HG03565 (cell line): ENCODE measurements at regions not wholly inside any gene's neighbourhood (a gene's known extent, or its start where the extent isn't known, plus 50 kb on each side); places are given as distances from the start of the nearest gene placed in this dataset.

Experiments
- ATAC-seq: cut with Tn5 transposase; IDR thresholded peaks from one replicate; pipeline ENCODE4 v1.9.1; 2021; ENCODE audit warnings: mild to moderate bottlenecking, moderate library complexity; ENCODE audit not compliant: unreplicated experiment

DNA sequence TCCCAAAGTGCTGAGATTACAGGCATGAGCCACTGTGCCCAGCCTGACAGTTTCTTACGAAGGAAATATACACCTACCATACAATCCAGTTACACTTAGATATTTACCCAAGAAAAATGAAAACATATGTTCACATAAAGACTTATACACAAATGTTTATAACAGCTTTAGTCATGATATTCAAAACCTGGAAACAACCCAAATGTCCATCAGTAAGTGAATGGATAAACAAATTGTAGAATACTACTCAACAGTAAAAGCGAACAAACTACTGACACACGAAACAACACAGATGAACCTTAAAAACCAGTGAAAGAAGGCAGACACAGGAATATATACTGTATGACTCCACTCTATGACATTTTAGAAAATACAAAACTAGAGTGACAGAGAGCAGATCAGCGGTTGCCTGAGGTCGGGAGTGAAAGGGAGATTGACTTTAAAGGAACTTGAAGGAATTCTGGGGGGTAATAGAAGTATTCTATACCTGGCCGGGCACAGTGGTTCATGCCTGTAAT, 83.6 kb downstream of the SPRING1 start:
- ATAC-seq: no peak

DNA sequence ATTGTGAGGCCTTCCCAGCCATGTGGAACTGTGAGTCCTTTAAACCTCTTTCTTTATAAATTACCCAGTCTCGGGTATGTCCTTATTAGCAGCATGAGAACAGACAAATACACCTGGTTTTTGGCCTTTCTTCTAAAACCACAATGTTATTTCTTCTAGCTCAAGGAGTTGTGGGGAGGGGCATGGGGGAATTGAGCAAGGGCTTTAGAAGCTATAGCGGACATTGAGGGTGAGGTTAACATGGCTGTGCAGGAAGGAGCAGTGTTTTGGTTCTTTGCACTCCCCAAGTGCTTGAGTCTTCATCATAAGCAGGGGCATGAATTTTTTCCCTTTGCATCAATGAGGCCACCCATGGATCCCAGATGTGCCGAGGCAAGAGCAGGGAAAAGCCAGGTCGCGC, 86.8 kb downstream of the SPRING1 start:
- no peak for ATAC-seq

DNA sequence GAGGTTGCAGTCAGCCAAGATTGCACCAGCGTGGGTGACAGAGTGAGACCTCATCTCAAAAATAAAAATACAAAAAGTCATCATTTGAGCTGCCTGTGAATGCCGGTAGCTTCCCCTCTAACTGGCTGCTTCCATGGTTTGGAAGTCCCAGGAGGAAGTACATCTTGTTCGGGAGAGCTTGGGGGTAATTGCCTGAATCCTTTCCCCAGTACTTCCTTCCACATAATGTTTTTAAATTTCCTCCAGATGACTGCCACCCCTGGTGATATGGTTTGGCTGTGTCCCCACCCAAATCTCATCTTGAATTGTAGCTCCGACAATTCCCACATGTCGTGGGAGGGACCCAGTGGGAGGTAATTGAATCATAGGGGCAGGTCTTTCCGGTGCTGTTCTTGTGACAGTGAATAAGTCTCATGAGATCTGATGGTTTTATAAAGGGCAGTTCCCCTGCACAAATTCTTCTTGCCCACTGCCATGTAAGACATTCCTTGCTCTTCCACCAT, 87.2 kb downstream of the SPRING1 start:
- no peak for ATAC-seq

DNA sequence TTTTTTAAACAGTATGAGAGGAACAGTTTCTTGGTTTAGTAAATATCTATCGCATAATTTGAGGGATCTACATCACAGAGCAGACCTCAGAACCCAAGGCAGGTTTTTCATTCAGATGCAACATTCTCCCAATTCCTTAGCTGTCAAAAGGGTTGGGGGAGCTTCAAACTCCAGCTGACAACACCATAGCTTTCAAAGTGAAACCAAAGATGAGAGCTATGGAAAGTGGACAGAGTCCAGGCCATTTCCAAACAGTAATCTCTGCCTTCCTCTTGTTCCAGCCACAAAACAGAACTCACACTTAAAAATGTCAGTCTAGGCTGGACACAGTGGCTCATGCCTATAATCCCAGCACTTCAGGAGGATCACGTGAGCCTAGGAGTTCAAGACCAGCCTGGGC, 87.8 kb downstream of the SPRING1 start:
- no peak for ATAC-seq

DNA sequence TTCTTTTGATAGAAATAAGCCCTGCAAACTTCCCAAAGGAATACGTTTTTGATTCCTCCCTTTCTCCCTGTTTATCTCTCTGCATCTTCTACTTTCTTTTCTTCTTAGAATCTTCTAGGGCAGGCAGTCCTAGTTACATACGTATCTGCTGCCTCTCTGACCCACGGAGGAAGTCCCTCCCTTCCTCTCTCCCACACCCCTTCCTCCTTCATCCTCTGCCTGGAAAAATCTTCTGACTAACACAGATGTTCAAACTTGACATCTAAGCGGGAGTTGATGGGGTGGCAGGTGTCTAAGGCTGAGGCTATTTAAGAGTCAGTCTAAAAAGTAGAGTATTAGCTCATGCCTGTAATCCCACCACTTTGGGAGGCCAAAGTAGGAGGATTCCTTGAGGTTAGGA, 88.6 kb downstream of the MAP1LC3B2 start:
- ATAC-seq: no peak

DNA sequence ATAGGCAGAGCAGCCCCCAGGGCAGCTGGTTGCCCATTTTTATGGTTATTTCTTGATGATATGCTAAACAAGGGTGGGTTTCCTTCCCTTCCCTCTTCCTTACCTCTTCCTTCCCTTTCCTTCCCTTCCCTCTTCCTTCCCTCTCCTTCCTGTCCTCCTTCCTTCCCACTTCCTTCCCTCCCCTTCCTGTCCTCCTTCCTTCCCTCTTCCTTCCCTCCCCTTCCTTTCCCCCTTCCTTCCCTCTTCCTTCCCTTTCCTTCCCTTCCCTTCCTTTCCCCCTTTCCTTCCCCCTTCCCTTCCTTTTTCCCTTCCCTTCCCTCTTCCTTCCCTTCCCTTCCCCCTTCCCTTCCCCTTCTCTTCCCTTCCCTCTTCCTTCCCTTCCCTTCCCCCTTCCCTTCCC, 87.7 kb downstream of the MAP1LC3B2 start:
- ATAC-seq: no peak

DNA sequence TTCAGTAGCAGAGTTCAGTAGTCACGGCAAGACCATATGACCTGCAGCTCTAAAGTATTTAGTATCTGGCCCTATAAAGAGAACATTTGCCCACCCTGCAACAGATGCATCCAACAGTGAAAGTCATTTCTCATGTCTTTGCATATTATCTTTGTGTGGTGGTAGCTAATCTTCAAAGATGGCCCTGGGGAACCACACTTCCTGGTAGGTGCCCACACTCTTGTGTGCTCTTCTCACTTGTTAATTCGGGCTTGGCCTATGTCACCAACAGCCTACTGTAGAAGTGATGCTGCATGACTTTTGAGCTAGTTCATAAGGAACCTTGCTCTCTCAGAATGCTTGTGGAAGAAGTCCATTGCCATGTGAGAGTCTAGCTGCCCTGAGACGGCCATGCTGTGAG, 85.6 kb downstream of the MAP1LC3B2 start:
- no peak for ATAC-seq

DNA sequence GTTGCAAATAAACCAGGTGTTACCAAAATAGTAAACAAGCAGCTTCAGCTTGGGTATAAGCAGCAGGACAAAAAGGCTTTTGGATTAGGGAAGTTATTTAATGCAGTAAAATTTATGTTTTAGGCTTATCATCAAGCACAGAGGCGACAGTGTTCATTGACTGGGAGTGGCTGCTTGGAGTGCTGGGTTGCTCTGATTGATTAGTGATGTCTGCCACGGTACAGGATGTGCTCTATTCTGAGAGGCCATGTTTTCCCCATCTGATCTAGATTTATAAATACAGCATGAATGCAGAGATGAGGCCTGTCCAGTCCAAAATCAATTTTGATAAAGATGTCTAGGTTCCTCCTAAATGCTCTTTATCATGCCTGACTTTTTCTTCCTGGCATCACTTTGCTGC, 83.5 kb downstream of the MAP1LC3B2 start:
- no peak for ATAC-seq

DNA sequence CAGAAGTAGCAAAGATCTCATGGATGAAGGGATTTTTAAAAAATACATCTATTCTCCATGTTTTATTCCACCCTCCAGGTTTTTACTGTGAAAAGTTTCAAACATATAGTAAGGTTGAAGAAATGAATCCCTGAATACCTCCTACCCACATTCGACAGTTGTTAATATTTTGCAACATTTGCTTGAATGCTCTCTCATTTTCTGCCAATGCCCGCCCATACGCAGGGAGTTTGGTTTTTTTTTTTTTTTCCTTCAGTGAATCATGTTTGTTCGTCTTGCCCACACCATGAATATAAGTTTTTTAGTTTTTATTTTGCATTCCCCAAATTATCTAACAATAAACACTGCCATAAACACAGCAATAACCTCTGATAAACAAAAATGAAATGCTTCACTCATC, 82.9 kb downstream of the MAP1LC3B2 start:
- no peak for ATAC-seq

DNA sequence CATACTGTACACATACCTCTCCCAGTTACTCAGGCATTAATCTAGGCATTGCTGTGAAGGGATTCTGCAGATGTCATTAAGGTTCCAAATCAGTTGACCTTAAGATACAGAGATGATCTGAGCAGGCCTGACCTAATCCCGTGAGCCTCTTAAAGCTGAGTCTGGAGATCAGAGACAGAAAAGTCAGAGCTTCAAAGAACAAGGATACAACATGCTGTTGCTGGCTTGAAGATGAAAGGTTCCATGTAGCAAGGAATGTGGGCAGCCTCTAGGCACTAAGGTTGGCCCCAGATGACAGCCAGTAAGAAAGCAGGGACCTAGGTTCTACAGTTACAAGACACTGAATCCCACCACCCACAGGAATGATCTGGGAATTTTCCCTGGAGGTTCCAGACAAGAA, 81.1 kb downstream of the MAP1LC3B2 start:
- no peak for ATAC-seq

DNA sequence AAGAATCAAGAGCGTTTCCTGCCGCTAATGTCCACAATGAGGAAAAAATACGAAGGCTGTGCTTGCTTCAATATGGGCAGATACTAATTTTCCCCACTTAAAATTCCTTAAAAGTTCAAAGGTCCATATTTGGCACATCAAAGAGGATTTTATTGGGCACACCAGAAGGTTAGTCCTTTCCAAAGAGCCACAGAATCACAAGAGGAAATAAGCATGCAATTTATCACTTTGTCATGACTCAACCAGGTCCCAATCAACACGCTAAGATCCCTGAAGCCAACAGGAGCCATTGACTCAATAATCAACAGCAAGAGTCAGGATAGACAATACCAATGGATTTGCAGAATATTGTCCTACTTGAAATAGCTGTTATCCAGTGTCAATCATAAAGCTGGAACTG, 80.6 kb downstream of the MAP1LC3B2 start:
- no peak for ATAC-seq

DNA sequence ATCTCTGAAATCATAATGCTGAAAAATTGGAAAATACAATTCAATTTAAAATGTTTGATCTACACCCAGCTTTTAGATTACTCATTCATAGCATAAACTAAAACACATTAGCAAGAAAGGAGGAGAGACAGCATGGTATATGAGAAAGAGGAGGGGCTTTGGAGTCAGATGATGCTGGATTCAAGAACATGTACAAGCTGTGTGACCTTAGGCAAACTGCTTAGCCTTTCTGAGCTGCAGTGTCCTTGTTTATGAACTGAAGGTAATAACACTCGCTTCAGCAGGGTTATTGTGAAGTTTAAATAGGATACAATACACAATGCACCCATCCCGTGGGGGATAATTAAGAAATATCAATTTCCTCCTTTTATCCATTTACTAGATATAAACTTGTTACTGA, 79.2 kb downstream of the MAP1LC3B2 start:
- ATAC-seq: no peak

DNA sequence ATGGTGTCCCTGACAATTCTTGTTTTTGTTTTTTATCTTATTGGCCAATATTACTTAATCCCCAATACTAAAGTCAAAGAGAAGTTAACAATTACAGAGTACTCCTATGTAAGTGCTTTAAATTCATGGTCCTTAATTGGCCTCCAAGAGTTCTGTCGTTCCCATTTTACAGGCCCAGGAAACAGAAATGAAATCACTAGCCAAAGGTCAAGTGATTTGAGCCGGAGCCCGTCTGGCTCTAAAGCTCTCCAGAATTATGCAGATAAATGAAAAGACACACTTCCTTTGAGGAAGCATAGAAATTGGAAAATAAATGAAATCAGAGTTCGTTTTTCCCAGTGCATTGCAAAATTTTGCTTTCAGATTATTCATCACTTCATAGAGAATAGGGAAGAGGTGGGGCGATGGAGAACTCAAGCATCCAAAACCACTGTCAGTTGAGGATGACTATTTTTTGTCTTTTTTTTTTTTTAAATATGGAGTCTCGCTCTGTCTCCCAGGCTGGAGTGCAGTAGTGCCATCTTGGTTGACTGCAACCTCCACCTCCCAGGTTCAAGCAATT, 78.5 kb downstream of the MAP1LC3B2 start:
- ATAC-seq: no peak

DNA sequence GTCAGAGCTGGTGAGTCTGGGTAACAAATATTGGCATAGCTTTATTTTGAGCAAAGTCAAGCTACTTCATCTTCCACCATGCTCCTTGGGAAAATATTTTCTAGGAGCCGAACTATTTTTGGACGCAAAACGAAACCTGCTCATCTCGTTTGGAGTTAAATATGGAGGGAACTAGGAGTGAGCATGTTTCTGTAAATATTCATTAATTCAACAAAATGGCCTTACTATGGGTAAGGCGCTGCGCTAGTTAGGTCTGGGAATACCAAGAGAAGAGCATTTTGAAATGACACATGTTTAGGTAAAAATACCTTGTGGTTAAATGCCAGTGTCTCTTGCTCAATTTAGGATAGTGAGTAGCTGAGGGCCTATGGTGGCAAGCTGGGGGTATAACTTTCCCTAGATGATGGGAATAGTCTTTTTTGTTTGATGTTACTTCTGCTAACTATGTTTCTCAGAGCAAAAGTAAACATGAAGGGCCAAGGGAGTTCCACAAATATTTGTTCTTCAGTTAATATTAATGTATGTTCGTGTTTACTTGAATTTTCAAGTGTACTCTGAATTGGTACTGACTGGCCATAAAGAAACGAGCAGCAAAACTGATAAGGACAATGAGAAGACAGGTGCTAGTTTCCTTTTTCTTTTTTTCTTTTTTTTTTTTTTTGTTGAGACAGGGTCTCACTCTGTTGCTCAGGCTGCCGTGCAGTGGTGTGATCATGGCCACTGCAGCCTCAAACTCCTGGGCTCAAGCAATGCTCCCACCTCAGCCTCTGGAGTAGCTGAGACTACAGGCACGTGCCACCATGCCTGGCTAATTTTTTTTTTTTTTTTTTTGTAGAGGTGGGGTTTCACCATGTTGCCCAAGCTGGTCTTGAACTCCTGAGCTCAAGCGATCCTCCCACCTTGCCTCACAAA, 77.7 kb downstream of the MAP1LC3B2 start:
- ATAC-seq: no peak

DNA sequence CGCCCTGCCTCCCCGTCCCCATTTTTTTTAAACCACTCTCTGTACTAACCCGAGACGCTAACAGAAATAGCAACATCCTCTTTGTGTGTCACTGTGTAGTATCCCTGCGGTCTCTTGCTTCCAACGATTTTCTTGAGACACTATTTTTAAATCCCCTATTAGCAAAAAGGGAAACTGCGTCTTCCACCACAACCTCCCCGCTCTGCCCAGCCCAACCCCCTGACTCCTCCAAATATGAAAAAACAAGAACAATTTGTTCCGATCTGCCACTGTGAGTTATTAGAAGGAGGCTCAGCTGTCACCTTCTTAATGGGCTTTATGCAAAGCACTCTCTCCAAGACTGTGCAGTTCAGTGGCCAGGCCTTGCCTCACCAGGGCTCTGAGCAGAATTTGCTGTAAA, 76.3 kb downstream of the MAP1LC3B2 start:
- ATAC-seq: no peak

DNA sequence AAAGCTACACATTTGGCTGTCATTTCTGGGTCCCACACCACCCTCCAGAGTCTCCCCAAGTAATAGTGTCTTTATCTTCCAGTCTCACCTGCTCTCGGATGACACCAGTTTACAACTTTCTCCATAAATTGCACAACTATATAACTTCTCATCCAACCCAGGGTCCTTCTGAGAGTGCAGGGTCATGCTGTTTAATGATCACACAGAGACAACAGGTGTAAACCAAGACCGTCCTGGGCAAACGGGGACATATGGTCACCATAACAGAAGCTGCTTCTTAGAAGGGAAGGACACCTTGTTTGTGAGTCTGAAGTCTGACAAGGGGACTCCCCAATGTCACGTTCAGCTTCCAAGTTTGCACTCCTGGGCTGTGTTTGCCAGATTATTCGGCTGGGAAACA, 74.3 kb downstream of the MAP1LC3B2 start:
- no peak for ATAC-seq

DNA sequence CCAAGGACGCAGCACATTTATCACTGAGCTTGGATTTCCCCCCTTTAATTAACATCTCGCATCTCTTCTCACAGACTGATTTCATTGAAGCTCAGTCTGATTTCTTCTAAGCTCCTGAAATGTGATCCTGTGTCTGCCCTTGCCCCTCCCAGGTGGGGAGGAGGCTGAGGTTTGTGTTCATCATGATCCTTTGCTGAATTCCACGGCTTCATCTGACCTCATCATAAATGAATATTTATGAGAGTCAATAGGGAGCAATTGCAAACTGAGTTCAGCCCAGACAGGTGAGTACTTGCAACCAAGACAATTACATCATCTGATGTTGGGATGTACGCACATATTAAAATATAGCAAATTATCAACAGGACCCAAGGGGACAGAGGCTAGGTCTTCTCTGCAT, 72.4 kb downstream of the MAP1LC3B2 start:
- ATAC-seq: no peak

DNA sequence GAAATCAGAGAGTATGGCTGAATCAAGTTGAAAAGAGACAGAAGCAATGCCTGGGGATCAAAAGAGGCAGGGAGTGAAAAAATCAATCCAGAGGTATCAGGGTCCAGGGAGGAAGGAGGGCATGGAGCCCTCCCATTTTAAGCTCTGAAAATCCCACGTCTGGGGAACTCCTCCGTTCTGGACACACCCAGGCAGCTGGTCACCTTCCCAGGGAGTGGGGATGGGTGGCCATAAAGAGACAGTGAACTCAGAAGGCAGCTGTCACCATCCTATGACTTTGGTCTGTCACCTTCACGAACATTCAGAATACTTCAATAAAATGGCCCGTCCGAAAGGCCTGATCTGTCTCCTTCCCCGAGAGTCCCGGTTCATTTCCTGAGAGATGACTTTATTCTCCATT, 71.6 kb downstream of the MAP1LC3B2 start:
- ATAC-seq: no peak

DNA sequence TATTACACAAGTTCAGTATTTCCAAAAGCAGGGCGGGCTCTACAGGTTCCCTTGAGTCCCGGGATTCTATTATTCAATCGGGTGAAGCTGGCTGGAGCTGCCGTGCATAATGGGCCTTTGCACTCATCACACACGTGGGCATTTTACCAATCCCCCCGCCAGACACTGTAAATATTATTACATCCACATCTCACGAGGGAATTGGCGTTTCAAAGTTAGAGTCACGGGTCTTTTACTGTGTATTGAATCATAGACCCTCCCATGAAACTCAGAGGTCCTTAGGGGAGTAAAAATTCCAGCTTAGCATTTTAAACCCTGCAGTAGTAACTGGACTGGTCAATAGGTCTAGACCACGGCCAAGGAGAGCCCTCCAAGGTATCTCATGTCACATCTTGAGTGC, 70.3 kb downstream of the MAP1LC3B2 start:
- ATAC-seq: no peak

DNA sequence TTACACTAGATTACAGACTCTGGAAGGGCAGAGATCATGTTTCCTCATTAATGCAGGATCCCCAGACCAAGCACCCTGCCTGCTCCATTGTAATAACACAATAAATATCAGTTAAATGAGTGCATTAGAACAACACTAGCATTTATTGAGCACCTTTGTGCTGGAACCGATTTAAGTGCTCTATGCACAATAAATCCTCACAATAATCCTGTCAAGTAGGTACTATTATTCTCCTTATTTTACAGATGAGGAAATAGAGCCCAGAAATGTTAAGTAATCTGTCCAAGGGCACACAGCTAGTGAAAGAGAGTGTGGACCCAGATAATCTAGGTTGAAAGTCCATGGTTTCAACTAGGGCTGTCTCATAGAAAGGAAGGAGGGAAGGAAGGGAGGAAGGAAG, 69.8 kb downstream of the MAP1LC3B2 start:
- ATAC-seq: no peak

DNA sequence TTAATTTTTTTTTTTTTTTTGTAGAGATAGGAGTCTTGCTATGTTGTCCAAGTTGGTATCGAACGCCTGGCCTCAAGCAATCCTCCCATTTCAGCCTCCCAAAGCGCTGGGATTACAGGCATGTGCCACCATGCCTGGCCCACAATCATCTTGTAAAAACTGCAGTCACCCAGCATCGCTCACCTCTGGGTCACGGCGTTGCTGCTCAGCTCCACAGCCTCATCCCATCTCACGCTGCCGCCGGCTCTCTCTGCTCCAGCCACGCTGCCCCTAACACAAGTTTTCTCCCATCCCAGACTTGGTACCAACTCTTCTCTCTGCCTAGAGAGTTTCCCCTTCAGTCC, 69.2 kb downstream of the MAP1LC3B2 start:
- ATAC-seq: no peak
